ENCODE measurements at regions not wholly inside any gene's neighbourhood (a gene's known extent, or its start where the extent isn't known, plus 50 kb on each side); places are given as distances from the start of the nearest gene placed in this dataset.
"Not testable (repeated sequence)": the region's sequence is repeated elsewhere in the genome, so short reads cannot be mapped to it uniquely, and the experiment has no call there.

DNA sequence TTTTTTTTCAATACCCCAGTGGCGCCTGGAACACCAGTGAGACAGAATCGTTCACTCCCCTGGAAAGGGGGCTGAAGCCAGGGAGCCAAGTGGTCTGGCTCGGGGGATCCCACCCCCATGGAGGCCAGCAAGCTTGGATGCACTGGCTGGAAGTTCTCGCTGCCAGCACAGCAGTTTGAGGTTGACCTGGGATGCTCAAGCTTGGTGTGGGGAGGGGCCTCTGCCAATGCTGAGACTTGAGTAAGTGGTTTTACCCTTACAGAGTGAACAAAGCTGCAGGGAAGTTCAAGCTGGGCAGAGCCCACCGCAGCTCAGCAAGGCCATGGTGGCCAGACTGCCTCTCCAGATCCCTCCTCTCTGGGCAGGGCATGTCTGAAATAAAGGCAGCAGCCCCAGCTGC is 276.2 kb upstream of the CNTN6 start:
- DNase-seq (ENCODE audit: low spot score), result no peak

- no peak for DNase-seq (ENCODE audit: low spot score)
Measured at GRCh38 chr3:834679-835078, 258.1 kb upstream of the CNTN6 start.

DNA sequence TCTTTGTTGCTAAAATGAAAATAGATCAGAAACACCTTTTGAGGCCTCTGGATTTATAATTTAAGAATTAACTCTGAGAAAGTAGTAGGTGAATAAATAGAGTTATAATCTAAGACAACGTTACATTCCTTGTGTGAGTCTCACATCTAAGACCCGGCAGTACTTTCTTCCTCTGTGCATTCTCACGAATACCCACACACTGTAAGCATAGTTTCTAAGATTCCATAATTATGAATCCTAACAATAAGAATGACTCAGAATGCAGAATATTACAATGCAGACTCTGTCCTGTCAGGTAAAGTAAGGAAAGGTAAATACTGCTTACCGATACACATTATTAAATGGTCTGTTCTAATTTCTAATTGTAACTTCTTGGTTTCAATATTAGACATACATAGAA is 257.7 kb upstream of the CNTN6 start:
- no peak for DNase-seq (ENCODE audit: low spot score)

- DNase-seq (ENCODE audit: low spot score), result no peak
Measured at GRCh38 chr3:839981-840380, 252.8 kb upstream of the CNTN6 start.

DNA sequence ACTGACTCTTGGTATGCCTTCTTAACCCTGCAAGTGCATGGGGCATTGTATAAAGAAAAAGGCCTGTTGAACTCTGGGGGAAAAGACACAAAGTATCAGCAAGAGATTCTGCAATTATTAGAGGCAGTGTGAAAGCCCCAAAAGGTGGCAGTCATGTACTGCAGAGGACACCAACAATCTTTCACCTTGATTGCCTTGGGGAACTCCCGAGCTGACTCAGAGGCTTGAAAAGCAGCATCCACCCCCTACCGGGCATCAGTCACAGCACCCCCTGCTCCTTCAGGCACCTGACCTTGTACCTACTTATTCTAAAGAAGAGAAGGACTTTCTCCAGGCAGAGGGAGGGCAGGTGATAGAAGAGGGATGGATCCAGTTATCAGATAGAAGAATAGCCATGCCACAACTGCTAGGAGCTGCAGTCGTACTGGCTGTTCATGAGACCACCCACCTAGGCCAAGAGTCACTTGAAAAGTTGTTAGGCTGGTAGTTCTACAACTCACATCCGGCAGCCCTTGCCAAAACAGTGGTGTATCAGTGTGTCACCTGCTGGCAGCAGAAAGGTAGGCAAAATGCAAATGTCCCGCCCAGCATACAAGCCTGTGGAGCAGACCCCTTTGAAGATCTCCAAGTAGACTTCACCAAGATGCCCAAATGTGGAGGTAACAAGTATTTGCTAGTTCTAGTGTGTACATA is 241.6 kb upstream of the CNTN6 start:
- no peak for DNase-seq (ENCODE audit: low spot score)

DNA sequence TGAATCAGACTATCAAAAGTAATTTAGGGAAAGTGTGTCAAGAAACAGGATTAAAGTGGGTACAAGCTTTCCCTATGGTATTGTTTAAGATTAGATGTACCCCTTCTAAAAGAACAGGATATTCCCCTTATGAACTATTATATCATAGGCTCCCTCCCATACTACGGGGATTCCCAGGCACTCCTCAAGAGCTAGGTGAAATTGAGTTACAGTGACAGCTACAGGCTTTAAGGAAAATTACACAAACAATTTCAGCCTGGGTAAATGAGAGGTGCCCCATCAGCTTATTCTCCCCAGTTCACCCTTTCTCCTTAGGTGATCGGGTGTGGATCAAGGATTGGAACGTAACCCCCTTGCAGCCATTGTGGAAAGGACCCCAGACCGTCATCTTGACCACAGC is 240.8 kb upstream of the CNTN6 start:
- DNase-seq (ENCODE audit: low spot score), result no peak

- DNase-seq (ENCODE audit: low spot score), result no peak
Measured at GRCh38 chr3:853489-853888, 239.3 kb upstream of the CNTN6 start.

DNA sequence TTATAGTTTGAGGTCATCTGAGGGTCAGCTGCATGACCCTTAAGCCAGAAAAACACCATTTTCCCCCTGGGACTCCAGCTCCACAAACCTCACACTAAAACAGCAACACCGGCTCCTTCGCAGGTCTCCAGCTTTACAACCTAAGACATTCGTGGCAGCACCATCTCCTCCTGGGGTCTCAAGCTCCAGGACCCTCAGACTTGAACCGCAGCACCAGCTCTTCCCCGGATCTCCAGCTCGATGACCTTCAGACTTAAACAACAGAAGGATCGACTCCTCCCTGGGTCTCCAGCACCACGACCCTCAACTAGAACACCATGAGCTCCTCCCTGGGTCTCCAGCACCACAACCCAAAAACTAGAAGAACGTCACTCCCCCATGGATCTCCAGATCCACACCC is 233.7 kb upstream of the CNTN6 start:
- no peak for DNase-seq (ENCODE audit: low spot score)

DNA sequence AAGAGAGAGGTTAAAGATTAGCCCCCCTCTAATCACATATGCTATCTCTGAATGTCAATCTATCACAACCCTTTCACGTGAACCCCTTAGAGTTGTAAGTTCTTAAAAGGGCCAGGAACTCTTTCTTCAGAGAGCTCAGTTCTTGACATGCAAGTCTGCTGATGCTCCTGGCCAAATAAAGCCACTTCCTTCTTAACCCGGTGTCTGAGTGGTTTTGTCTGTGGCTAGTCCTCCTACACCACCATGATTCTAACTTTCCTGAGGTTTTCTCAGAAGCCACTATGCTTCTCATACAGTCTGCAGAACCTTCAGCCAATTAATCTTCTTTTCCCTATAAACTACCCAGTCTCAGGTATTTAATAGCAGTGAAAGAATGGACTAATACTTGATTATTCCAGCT is 231.1 kb upstream of the CNTN6 start:
- DNase-seq (ENCODE audit: low spot score), result no peak

- DNase-seq (ENCODE audit: low spot score), result no peak
Measured at GRCh38 chr3:869269-869668, 223.6 kb upstream of the CNTN6 start.

DNA sequence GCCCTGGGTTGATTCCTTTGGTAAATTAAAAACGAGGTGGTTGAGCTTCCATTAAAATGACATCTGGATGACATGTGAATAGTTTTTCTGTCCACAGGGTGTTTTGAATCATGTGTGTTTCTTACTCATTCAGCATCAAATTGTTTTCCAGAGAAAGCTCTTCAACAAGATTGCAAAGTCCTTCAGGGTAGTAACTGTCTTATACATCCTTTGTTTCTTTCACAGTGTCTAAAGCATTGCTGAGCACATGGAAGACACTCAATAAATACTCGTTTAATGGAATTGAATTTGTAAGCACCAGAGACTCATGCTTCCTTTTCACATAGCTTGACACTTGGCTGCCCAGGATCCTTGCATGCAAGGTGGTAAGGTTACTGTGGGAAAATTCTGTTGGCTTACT is 223.1 kb upstream of the CNTN6 start:
- no peak for DNase-seq (ENCODE audit: low spot score)

GRCh38 chr3:871651-872050 is 221.2 kb upstream of the CNTN6 start:
- no peak for DNase-seq (ENCODE audit: low spot score)

GRCh38 chr3:877001-877400 is 215.8 kb upstream of the CNTN6 start:
- no peak for DNase-seq (ENCODE audit: low spot score)

DNA sequence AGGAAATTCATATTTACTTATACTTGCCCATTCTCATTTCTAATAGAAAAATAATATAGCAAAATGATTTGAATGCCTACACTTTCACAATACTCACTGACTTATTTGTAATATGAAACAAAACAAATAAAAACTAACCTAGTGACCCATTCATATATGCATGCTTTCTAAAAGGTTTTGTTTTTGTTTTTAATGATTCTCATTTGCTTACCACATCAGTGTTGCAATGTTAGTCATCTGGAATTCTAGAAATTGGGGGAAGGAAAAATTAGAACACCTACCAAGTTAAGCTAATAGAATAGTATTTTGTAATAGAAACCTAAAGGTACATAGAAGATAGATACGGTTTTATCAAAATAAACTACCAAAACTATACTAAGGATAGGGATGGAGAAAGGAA is 214.1 kb upstream of the CNTN6 start:
- DNase-seq (ENCODE audit: low spot score), result no peak

- DNase-seq (ENCODE audit: low spot score), result no peak
Measured at GRCh38 chr3:880371-880770, 212.5 kb upstream of the CNTN6 start.

DNA sequence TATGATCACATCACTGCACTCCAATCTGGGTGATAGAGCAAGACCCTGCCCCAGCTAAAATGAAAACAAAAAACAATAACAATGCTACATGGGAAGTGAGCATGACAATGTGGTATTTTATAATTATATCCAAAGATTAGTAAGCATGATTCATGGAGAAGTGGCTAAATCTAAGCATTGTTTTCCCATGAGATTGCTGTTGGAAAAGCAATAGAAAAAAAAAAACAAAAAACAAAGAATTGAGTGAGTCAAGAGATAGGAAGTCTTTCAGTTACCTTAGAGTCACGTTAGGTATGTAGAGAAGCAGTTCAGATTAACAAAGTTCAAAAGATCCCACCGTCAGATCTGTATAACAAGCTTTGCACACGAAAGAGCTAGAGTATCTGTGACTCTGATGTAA is 210.3 kb upstream of the CNTN6 start:
- DNase-seq (ENCODE audit: low spot score), result peak; percentile 2

DNA sequence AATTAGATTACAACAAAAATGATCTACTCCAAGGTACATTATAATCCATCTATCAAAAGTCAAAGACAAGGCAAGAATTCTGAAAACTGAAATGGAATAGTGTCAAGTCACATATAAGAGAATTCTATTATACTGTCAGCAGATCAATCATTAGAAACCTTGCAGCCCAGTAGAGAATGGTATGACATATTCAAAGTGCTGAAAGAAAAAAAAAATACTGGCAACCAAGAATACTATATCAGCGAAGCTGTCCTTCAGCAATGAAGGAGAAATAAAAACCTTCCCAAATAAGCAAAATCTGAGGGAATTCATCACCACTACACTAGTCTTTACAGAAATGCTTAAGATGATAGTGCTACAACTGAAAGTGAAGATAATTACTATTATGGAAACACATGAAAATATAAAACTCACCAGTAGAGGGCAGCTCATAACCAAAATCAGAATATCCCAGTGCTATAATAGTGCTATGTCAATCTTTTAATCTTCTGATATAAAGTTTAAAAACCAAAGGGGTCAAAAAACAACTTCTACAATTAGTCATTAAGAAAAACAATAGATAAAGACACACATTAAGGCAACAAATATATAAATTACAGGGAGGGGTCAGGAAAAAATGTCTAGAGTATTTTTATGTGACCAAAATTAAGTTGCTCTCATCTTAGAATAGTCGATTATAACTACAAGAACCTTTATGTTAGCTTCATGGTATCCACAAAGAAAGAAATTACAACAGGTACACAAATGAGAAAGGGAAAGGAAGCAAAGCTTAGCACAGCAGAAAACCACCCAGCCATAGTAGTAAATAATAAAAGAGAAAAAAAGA is 190.7 kb upstream of the CNTN6 start:
- no peak for DNase-seq (ENCODE audit: low spot score)

DNA sequence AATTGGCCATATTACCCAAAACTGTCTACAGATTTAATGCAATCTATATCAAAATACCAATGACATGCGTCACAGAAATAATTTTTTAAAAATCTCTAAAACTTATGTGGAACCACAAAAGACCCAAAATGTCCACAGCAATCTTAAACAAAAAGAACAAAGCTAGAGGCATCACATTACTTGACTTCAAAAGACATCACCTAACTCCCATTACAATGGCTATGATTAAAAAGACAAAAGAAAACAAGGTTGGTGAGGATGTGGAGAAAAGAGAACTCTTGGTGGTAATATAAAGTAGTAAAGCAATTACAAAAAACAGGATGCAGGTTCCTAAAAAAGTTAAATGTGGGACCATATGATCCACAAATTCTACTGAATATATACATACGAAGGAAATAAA is 187.6 kb upstream of the CNTN6 start:
- no peak for DNase-seq (ENCODE audit: low spot score)

DNA sequence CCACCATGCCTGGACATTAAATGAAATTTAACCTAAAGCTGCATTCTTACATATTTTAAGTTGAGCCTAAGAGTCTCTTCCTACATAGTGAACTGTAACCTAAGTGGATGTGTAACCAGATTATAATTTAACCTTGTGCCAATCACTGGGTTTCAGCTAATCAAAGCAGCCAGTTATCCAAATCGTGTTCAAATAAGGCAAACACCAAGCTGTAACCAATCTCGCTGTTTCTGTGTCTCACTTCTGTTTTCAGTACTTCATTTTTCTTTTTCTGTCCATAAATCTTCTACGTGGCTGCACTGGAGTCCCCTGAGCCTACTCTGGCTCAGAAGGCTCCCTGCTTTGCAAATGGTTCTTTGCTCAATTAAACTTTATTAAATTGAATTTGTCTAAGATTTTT is 186.1 kb upstream of the CNTN6 start:
- no peak for DNase-seq (ENCODE audit: low spot score)

GRCh38 chr3:908839-909238 is 184.0 kb upstream of the CNTN6 start:
- no peak for DNase-seq (ENCODE audit: low spot score)

- DNase-seq (ENCODE audit: low spot score), result not testable (repeated sequence)
Measured at GRCh38 chr3:912717-913116, 180.1 kb upstream of the CNTN6 start.

DNA sequence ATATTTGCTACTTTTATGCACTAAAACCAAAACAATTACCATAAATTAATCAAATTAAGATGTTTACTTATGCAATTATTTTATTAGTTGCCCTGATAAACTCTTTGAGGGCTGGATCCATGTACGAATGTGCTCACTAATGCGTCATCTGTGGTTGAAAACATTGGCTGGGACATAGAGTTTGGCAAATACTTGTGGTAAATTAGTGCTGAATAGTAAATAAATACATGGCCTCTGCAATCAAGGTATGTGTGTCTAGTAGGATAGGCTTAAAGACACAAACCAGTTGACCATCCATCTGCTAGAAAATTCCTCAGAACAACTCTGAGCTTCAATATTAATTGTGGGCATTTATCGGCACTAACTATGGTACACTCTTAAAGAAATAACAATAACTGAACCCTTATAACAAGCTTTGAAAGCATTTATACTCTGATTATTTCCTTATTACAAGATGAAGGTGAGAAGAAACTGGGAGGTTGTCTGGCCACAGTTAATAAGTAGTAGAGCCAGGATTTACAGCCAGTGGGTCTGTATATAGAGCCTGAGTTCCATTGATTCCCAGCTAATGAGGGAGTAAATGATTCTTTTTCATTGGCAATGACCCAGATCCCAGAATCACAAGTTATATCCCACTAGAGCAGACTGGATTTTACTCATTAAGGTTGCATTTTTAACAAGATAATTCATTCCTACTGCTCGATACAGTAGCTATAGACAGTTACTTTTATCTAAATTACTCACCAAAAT is 169.5 kb upstream of the CNTN6 start:
- no peak for DNase-seq (ENCODE audit: low spot score)

- DNase-seq (ENCODE audit: low spot score), result no peak
Measured at GRCh38 chr3:930866-931265, 162.0 kb upstream of the CNTN6 start.

Data from AG08395 (cell line).